ENCODE measurements at regions not wholly inside any gene's neighbourhood (a gene's known extent, or its start where the extent isn't known, plus 50 kb on each side); places are given as distances from the start of the nearest gene placed in this dataset.
"Not testable (repeated sequence)": the region's sequence is repeated elsewhere in the genome, so short reads cannot be mapped to it uniquely, and the experiment has no call there.

DNA sequence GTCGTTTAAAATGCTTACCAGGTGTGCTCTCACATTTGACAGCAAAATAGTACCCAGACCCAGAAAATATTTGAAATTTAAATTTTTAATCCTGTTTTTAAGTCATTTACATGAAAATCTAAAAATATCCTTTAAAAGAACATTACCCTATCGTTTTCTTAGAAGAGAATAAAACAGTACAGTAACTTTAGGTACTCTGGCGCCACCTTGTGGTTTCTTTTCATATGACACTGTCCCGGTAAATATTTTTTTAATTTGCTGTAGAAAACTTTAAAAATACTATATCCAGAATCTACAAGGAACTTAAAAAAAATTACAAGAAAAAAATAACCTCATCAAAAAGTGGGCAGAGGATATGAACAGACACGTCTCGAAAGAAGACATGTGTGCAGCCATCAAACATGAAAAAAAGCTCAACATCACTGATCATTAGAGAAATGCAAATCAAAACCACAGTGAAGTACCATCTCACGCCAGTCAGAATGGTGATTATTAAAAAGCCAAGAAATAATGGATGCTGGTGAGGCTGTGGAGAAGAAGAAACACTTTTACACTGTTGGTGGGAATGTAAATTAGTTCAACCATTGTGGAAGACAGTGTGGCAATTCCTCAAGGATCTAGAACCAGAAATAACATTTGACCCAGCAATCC lies 129.2 kb downstream of the RGS21 start:
- no peak overlapping the region for H3K27ac ChIP-seq (ENCODE audit: low read depth, low read length)
- no peaks in the 10 kb centered on the region for H3K27me3 ChIP-seq (ENCODE audit: control insufficient read depth in 3 of 3, insufficient read depth in 3 of 3, low read length in 3 of 3)
- H3K9me3 ChIP-seq (ENCODE audit: control insufficient read depth in 3 of 3, low read length in 3 of 3) = no peaks in the 10 kb centered on the region
- no peaks in the 10 kb centered on the region for H3K36me3 ChIP-seq (ENCODE audit: control insufficient read depth in 3 of 3, insufficient read depth in 3 of 3, low read length in 3 of 3)
- no peaks in the 10 kb centered on the region for H3K4me1 ChIP-seq (ENCODE audit: control insufficient read depth in 3 of 3, insufficient read depth in 3 of 3, low read length in 3 of 3)
- H3K4me3 ChIP-seq (ENCODE audit: low read length in 3 of 3) = no peak overlapping the region
- no peak overlapping the region for H3K9ac ChIP-seq (ENCODE audit: low read depth in 1 of 3, low read length in 3 of 3)

DNA sequence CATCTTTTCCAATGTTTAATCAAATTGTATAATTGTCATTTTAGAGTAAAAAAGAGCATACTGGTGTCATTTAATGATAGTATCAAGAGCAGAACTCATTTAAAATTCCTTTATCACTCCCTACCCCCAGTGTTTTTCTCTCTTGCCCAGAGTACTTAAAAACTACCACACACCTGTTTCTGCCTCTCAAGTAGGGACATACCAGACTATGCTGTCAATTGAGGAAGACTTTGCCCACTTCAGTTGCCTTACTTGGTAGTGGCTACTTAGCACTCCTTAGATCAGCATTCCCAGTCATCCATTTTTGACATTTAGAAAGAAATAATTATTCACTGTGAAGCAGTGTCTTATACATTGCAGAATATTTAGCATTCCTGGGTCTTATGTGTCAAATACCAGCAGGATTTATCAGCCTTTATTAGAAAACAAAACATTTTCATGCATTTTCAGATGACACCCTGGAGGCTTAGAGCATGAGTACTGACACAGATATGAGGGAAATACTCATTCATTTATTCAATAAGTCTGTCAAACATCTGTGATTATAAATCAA lies 127.5 kb upstream of the RGS1 start:
- Histone ChIP-seq H3K27ac (ENCODE audit: low read depth, low read length) (no peak overlapping the region), H3K27me3 (ENCODE audit: control insufficient read depth in 3 of 3, insufficient read depth in 3 of 3, low read length in 3 of 3) (no peaks in the 10 kb centered on the region), H3K9ac (ENCODE audit: low read depth in 1 of 3, low read length in 3 of 3) (no peak overlapping the region), H3K4me1 (ENCODE audit: control insufficient read depth in 3 of 3, insufficient read depth in 3 of 3, low read length in 3 of 3) (no peaks in the 10 kb centered on the region), H3K9me3 (ENCODE audit: control insufficient read depth in 3 of 3, low read length in 3 of 3) (no peaks in the 10 kb centered on the region), H3K36me3 (ENCODE audit: control insufficient read depth in 3 of 3, insufficient read depth in 3 of 3, low read length in 3 of 3) (no peaks in the 10 kb centered on the region), H3K4me3 (ENCODE audit: low read length in 3 of 3) (no peak overlapping the region)

DNA sequence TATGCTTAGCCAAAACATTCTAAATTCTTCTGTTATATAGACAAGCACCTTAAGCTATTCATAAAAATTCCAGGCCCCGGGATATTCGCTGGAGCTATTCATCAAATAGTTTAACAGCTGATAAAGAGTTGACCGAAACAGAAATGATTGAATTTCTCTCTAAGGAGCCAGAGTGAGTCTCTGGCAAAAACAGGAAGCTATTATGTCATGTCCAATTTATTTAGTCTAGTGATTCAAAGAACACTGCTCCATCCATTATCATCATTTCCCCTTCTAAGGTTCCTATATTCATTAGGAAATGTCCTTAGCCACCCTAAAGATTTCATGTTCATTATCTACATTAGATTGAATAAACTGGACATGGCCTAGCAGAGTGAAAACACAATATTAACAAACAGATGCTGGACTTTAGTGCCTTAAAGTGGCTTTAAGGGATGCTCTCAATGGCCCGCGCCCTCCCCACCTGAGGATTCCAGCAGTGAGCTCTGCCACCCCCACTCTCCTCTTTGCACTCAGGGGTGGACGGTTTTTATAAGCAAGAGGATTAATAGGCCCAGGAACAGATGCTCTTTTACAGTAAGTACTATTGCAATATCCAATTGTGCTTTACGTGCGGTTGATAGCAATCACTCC lies 122.1 kb upstream of the RGS1 start:
- Histone ChIP-seq H3K4me3 (ENCODE audit: low read length in 3 of 3) (no peak overlapping the region), H3K9me3 (ENCODE audit: control insufficient read depth in 3 of 3, low read length in 3 of 3) (no peaks in the 10 kb centered on the region), H3K4me1 (ENCODE audit: control insufficient read depth in 3 of 3, insufficient read depth in 3 of 3, low read length in 3 of 3) (no peaks in the 10 kb centered on the region), H3K9ac (ENCODE audit: low read depth in 1 of 3, low read length in 3 of 3) (no peak overlapping the region), H3K27ac (ENCODE audit: low read depth, low read length) (no peak overlapping the region), H3K36me3 (ENCODE audit: control insufficient read depth in 3 of 3, insufficient read depth in 3 of 3, low read length in 3 of 3) (no peaks in the 10 kb centered on the region), H3K27me3 (ENCODE audit: control insufficient read depth in 3 of 3, insufficient read depth in 3 of 3, low read length in 3 of 3) (no peaks in the 10 kb centered on the region)

DNA sequence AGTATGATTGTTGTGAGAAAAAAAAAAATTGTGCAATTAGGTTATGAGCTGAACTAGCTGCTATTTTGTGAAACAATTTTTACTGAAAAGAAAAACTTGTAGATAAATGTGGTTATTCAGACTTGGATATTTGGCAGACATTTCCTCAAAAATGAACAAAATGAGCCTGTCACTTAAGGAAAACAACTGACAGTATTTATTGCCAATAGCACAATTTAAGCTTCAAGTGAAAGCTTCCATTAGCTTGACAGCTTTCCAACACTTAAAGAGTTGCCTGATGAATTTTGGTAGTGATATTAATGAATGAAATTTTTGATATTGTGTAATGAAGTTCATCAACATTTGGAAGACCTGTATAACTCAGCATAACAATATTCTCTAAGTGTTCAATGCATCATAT lies 116.1 kb upstream of the RGS1 start:
- H3K4me1 ChIP-seq (ENCODE audit: control insufficient read depth in 3 of 3, insufficient read depth in 3 of 3, low read length in 3 of 3) = no peaks in the 10 kb centered on the region
- no peaks in the 10 kb centered on the region for H3K36me3 ChIP-seq (ENCODE audit: control insufficient read depth in 3 of 3, insufficient read depth in 3 of 3, low read length in 3 of 3)
- no peak overlapping the region for H3K9ac ChIP-seq (ENCODE audit: low read depth in 1 of 3, low read length in 3 of 3)
- no peaks in the 10 kb centered on the region for H3K9me3 ChIP-seq (ENCODE audit: control insufficient read depth in 3 of 3, low read length in 3 of 3)
- no peak overlapping the region for H3K4me3 ChIP-seq (ENCODE audit: low read length in 3 of 3)
- no peaks in the 10 kb centered on the region for H3K27me3 ChIP-seq (ENCODE audit: control insufficient read depth in 3 of 3, insufficient read depth in 3 of 3, low read length in 3 of 3)
- H3K27ac ChIP-seq (ENCODE audit: low read depth, low read length) = no peak overlapping the region

DNA sequence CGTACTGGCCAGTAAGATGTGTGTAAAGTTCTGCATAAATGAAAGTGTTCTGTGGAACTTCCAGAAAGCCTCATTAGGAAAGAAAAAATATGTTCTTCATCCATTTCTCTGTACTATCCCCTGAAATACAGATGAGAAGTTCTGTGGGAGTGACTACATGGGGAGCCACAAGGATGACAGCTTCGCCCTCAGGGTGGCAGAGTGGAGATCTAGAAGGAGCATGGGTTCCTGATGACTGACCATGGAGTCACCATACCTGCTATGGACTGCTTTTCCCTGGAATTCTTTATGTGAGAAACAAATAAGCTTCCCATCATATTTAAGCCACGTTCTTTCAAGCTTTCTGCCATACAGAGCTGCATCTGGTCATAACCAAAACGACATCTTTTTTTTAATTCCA lies 113.9 kb upstream of the RGS1 start:
- Histone ChIP-seq H3K27ac (ENCODE audit: low read depth, low read length) (no peak overlapping the region), H3K9ac (ENCODE audit: low read depth in 1 of 3, low read length in 3 of 3) (no peak overlapping the region), H3K36me3 (ENCODE audit: control insufficient read depth in 3 of 3, insufficient read depth in 3 of 3, low read length in 3 of 3) (no peaks in the 10 kb centered on the region), H3K4me3 (ENCODE audit: low read length in 3 of 3) (no peak overlapping the region), H3K4me1 (ENCODE audit: control insufficient read depth in 3 of 3, insufficient read depth in 3 of 3, low read length in 3 of 3) (no peaks in the 10 kb centered on the region), H3K9me3 (ENCODE audit: control insufficient read depth in 3 of 3, low read length in 3 of 3) (no peaks in the 10 kb centered on the region), H3K27me3 (ENCODE audit: control insufficient read depth in 3 of 3, insufficient read depth in 3 of 3, low read length in 3 of 3) (no peaks in the 10 kb centered on the region)

DNA sequence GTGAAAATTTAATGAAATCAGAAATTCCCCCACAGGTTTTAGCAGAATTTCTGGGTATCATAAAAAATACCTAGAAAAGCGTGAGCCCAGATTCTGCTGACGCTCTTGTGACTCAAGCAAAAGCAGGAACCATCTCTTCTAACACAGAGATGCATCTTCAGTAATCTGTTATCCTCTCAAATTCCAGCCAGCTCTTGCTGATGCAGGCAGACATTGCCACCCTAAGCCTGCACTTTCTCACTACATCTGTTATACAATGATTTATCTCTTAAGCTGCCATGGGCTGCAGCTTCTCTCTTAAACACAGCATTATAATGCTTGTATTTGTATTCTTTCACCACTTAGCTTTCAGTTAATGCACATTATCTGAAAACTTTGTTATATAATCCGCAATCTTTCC lies 113.0 kb upstream of the RGS1 start:
- Histone ChIP-seq H3K4me1 (ENCODE audit: control insufficient read depth in 3 of 3, insufficient read depth in 3 of 3, low read length in 3 of 3) (no peaks in the 10 kb centered on the region), H3K9me3 (ENCODE audit: control insufficient read depth in 3 of 3, low read length in 3 of 3) (no peaks in the 10 kb centered on the region), H3K4me3 (ENCODE audit: low read length in 3 of 3) (no peak overlapping the region), H3K9ac (ENCODE audit: low read depth in 1 of 3, low read length in 3 of 3) (no peak overlapping the region), H3K36me3 (ENCODE audit: control insufficient read depth in 3 of 3, insufficient read depth in 3 of 3, low read length in 3 of 3) (no peaks in the 10 kb centered on the region), H3K27ac (ENCODE audit: low read depth, low read length) (no peak overlapping the region), H3K27me3 (ENCODE audit: control insufficient read depth in 3 of 3, insufficient read depth in 3 of 3, low read length in 3 of 3) (no peaks in the 10 kb centered on the region)

DNA sequence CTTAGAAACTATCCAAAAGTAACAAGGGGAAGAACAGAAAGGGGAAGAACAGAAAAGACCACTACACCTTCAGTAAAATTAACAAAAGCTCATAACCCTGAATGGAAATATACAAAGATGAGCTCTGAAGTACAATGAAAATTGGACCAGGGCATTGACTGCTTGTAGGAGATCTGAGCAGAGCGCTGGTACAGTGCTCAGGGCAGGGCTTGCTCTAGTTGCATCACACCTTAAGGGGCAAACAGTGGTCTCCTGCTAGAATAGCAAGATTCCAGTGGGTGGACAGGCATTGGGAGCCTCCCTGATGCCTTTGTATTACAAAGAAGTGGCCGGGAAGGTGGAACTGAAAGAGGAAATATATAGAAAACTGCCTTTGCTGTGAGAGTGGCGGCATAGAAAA lies 111.9 kb upstream of the RGS1 start:
- Histone ChIP-seq H3K9ac (ENCODE audit: low read depth in 1 of 3, low read length in 3 of 3) (no peak overlapping the region), H3K4me3 (ENCODE audit: low read length in 3 of 3) (no peak overlapping the region), H3K36me3 (ENCODE audit: control insufficient read depth in 3 of 3, insufficient read depth in 3 of 3, low read length in 3 of 3) (no peaks in the 10 kb centered on the region), H3K4me1 (ENCODE audit: control insufficient read depth in 3 of 3, insufficient read depth in 3 of 3, low read length in 3 of 3) (no peaks in the 10 kb centered on the region), H3K27me3 (ENCODE audit: control insufficient read depth in 3 of 3, insufficient read depth in 3 of 3, low read length in 3 of 3) (no peaks in the 10 kb centered on the region), H3K27ac (ENCODE audit: low read depth, low read length) (no peak overlapping the region), H3K9me3 (ENCODE audit: control insufficient read depth in 3 of 3, low read length in 3 of 3) (no peaks in the 10 kb centered on the region)

DNA sequence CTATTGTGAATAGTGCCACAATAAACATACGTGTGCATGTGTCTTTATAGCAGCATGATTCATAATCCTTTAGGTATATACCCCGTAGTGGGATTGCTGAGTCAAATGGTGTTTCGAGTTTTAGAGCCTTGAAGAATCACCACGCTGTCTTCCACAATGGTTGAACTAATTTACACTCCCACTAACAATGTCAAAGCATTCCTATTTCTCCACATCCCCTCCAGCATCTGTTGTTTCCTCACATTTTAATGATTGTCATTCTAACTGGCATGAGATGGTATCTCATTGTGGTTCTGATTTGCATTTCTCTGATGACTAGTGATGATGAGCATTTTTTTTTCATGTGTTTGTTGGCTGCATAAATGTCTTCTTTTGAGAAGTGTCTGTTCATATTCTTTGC lies 110.4 kb upstream of the RGS1 start:
- H3K4me1 ChIP-seq (ENCODE audit: control insufficient read depth in 3 of 3, insufficient read depth in 3 of 3, low read length in 3 of 3); H3K9ac ChIP-seq (ENCODE audit: low read depth in 1 of 3, low read length in 3 of 3); H3K9me3 ChIP-seq (ENCODE audit: control insufficient read depth in 3 of 3, low read length in 3 of 3); H3K27ac ChIP-seq (ENCODE audit: low read depth, low read length); H3K4me3 ChIP-seq (ENCODE audit: low read length in 3 of 3); H3K27me3 ChIP-seq (ENCODE audit: control insufficient read depth in 3 of 3, insufficient read depth in 3 of 3, low read length in 3 of 3); H3K36me3 ChIP-seq (ENCODE audit: control insufficient read depth in 3 of 3, insufficient read depth in 3 of 3, low read length in 3 of 3): not testable (repeated sequence)

DNA sequence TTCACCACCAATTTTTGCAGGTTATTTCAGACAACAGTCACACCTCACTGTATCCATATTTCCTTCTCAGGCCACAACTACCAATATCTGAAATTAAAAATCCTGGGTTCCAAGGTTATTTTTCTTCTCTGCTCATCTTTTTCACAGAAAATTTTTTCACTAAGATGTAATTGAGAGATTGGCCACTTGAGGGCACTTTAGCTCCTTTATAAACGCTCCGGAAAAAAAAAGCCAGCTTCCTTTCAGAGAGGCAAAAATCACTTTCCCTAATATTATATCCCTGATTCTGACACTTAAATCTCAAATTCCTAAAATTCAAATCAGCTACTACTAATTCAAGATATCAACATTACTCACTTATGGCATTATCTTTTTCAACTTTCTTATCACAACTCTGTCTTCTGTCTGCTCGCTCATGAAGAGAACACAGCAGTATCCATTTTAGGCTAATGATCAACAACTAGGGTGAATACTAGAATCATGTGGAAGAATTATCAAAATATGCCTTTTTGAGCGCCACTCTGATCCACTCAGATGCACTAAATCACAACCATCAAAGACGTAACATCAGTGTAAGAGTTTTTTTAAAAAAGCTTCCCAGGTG lies 101.4 kb upstream of the RGS1 start:
- Histone ChIP-seq H3K9ac (ENCODE audit: low read depth in 1 of 3, low read length in 3 of 3) (no peak overlapping the region), H3K4me3 (ENCODE audit: low read length in 3 of 3) (no peak overlapping the region), H3K27ac (ENCODE audit: low read depth, low read length) (no peak overlapping the region), H3K27me3 (ENCODE audit: control insufficient read depth in 3 of 3, insufficient read depth in 3 of 3, low read length in 3 of 3) (peaks cover 0 to 4% (median 0%) of the 10 kb centered on the region in 3 donors), H3K4me1 (ENCODE audit: control insufficient read depth in 3 of 3, insufficient read depth in 3 of 3, low read length in 3 of 3) (peaks cover 0 to 4% (median 3%) of the 10 kb centered on the region in 3 donors), H3K9me3 (ENCODE audit: control insufficient read depth in 3 of 3, low read length in 3 of 3) (no peaks in the 10 kb centered on the region), H3K36me3 (ENCODE audit: control insufficient read depth in 3 of 3, insufficient read depth in 3 of 3, low read length in 3 of 3) (no peaks in the 10 kb centered on the region)

DNA sequence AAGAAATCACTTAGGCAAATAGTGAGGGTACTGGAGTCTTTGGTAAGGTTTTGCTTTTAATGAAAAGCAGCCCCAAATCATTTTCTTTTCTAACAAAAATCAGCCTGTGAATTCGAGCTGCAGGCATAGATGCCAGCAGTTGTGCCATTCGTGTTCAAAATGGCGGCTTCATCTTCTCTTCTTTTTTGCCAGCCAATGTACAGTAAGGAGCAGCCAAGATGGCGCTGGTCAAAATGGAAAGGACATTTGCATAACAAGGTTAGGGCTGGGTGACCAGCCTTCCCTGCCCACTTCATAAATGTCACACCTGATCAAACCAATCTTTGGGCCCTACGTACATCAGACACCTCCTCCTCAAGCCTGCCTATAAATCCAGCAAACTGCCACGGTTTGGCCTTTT lies 100.2 kb upstream of the RGS1 start:
- no peak overlapping the region for H3K4me3 ChIP-seq (ENCODE audit: low read length in 3 of 3)
- peaks cover 0 to 1% (median 0%) of the 10 kb centered on the region in 3 donors for H3K27me3 ChIP-seq (ENCODE audit: control insufficient read depth in 3 of 3, insufficient read depth in 3 of 3, low read length in 3 of 3)
- H3K9me3 ChIP-seq (ENCODE audit: control insufficient read depth in 3 of 3, low read length in 3 of 3) = peaks cover 0 to 2% (median under 1%) of the 10 kb centered on the region in 3 donors
- H3K4me1 ChIP-seq (ENCODE audit: control insufficient read depth in 3 of 3, insufficient read depth in 3 of 3, low read length in 3 of 3) = peaks cover 0 to 4% (median 3%) of the 10 kb centered on the region in 3 donors
- H3K27ac ChIP-seq (ENCODE audit: low read depth, low read length) = no peak overlapping the region
- no peaks in the 10 kb centered on the region for H3K36me3 ChIP-seq (ENCODE audit: control insufficient read depth in 3 of 3, insufficient read depth in 3 of 3, low read length in 3 of 3)
- no peak overlapping the region for H3K9ac ChIP-seq (ENCODE audit: low read depth in 1 of 3, low read length in 3 of 3)
